Activated CD8-positive, alpha-beta memory T cell treated with anti-CD3 and anti-CD28 coated beads for 1 hour (primary cell): ENCODE measurements at regions not wholly inside any gene's neighbourhood (a gene's known extent, or its start where the extent isn't known, plus 50 kb on each side); places are given as distances from the start of the nearest gene placed in this dataset.
"Not testable (repeated sequence)": the region's sequence is repeated elsewhere in the genome, so short reads cannot be mapped to it uniquely, and the experiment has no call there.

Experiments
- DNase-seq, 2 donors: peaks; one replicate each; pipeline ENCODE4 v3.0.0-alpha.2; 2020; ENCODE audit warnings: low read depth in 1 of 2; ENCODE audit errors: extremely low read depth in 1 of 2

- no peak for DNase-seq
Measured at GRCh38 chr10:38209332-38209731, 115.2 kb downstream of the ZNF37A start.

DNA sequence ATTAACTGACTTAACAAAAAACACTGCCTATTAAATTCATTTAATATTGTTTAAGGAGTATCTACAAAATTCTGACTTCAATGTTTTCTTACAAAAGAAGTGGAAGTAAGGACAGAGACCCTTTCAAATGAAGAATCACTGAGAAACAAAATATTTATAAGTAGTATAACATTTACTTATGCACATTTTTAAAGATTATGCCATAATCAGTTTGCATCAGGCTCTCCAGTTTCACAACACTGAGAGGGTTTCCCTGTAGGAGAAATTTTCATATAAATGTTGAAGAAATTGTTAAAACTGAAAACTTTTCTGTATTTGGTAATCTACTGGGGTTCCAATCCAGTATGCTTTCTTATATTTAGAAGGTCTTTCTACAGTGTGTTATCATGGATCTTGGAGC lies 115.6 kb downstream of the ZNF37A start:
- not testable (repeated sequence) for DNase-seq

- DNase-seq: no peak
Measured at GRCh38 chr10:38212460-38212859, 118.3 kb downstream of the ZNF37A start.

DNA sequence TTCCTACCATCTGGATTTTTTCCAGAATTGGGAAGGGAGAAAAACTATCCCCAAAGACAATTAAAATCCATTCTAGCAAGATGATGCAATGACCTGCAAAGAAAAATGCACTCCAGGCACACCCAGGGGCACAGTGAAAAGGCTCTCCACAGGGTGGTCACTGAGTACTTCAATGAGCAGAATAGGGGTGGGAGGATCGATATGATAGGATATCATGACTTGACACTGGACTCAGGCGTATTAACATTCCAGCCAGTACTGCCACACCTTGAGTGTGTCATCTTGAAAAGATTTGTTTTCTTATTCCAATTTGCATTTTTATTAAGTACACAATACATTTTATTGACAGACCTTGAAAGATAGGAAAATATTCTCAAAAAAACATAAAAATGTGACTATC lies 132.2 kb downstream of the ZNF37A start:
- no peak for DNase-seq

DNA sequence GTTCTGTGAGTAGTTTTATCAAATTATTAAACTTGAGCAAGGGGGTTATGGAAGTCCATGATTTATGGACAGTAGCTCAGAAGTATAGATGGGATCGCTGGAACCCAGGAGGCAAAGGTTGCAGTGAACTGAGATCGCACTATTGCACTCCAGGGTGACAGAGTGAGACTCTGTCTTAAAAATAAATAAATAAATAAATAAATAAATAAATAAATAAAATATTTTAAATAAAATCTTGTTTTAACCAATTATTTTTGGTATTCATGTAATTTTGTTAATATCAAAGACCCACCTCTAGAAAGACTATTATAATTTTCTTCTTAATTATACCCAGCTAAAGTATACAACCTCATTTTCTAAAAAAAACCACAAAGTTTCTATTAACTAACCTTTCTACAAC lies 134.3 kb downstream of the ZNF37A start:
- no peak for DNase-seq

DNA sequence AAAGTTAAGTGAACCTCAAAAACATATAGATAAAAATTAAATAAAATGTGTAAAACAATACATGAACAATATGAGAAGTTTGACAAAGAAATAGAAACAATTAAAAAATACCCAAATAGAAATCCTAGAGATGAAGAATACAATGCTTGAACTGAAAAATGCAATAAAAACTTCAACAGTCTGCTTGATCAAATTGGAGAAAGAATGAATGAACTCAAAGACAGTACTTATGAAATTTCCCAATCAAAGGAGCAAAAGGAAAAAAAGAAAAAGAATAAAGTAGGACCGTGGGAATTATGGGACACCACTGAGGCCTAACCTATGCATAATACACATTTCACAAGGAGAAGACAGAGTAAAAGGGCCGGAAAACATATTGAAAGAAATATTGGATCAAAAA lies 144.3 kb downstream of the ZNF37A start:
- not testable (repeated sequence) for DNase-seq

GRCh38 chr10:38242061-38242649 lies 148.0 kb downstream of the ZNF37A start:
- not testable (repeated sequence) for DNase-seq

DNA sequence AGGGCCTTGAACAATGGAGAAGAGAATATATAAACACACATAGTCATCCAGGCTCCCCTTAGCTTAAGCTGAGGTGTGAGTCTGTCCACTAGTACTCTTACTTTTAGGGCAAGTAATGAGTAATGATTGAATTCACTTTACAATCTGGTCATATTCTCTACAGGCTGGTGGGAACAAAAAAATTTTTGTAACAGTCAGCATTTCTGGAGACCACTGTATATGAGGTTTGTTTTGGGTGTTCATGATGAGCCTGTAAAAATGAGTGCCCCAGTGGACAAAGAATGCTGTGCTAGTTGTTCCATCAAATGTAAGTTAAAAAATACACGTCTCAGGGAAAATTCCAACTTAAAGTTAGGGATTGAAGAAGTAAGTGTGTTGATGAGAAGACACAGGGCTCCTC lies 154.0 kb downstream of the ZNF37A start:
- DNase-seq: not testable (repeated sequence)

DNA sequence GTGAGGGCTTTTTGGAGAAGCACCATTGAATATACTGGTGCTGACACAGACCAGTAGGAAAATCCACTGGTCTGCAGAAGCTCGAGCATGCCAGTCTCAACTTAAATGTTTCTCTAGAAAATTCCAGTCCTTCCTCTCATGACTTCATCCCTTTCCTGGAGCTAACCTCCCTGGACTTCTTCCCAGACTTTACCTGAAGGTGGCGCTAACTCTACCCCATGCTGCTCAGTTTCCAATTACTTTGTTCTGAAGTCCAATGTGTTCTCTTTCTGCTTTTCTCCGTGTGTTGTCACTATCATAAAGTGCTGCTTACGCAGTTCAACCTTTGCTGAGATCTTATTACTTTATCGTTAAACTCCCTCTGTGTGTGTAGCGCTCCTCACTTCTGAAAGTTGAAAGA lies 158.4 kb downstream of the ZNF37A start:
- not testable (repeated sequence) for DNase-seq

DNA sequence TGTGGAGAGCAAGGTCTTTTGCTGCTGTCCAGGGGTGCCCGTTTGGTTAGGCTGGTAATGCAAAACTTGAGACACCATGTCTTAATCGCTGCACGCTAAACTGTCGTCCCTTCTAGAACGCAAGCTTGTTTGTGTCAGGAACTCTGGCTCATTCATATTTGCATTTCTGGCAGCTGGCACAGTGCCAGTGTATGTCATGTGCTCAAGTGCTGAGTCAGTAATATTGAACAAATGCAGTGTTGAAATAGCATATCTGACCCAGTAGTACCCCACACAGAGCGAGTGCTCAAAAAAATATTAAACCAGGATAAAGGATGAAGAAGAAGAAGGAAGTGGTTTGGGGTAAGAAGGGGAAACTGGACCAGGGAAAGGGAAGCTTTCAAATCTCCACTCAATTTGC lies 173.4 kb downstream of the ZNF37A start:
- DNase-seq: not testable (repeated sequence)

- not testable (repeated sequence) for DNase-seq
Measured at GRCh38 chr10:38271031-38271430, 176.9 kb downstream of the ZNF37A start.

DNA sequence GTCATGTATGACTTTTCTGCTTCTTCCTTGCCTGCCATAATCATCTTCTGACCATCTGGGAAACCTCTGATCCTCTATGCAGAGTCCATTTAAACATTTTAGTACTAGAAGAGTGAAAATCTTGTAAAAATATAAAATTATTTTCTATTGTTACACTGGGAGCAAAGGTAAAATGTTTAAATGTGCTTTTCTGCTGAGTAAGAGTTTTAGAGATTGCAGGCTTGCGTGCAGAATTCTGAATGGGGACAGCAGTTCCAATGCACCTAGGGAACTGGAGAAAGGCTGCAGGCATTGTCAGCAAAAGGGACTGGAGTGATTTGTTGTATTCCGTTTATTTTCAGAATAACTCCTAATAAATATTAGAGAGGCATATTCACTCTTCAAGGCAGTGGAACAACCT lies 180.7 kb downstream of the ZNF37A start:
- not testable (repeated sequence) for DNase-seq

- DNase-seq: not testable (repeated sequence)
Measured at GRCh38 chr10:38292560-38292959, 198.4 kb downstream of the ZNF37A start.

DNA sequence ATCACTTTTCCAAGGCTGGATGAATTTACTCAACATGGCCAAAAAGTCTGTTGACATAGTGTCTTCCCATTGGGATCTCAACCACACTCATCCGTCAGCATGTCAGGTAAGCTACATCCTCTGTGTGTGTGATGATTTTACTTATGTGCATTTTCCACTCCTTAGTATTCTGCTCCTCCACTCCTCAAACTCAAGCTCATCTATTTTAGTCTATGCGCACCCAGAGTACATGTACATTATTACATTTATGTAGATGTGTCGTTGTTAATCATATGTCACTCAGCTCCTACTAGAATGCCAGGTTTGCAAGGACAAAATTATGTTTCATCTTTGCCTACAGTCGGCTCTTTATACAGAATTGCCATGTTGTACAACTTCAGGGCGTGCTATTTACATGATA lies 216.0 kb downstream of the ZNF37A start:
- DNase-seq: not testable (repeated sequence)

- not testable (repeated sequence) for DNase-seq
Measured at GRCh38 chr10:38315090-38315805, 221.1 kb downstream of the ZNF37A start.

DNA sequence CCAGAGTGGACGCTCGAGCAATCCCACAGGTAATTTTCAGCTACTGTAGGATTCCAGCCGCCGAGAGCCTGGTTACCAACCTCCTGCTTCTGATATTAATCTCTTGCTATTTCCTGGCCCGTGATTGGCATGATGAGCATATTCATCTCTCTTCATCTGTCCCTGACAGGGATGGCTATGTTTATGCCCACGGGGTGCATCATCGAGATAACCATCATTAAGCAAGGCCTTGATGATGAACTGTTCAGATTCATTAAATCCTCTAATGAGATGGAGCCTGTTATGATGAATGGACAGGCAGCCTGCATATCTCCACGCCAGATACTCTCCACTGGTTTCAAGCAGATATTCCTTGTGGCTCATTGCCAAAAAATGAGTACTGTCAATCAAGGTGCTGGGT lies 227.3 kb downstream of the ZNF37A start:
- DNase-seq: not testable (repeated sequence)

GRCh38 chr10:38330306-38330705 lies 236.2 kb downstream of the ZNF37A start:
- not testable (repeated sequence) for DNase-seq

- not testable (repeated sequence) for DNase-seq
Measured at GRCh38 chr10:38331106-38331505, 237.0 kb downstream of the ZNF37A start.

DNA sequence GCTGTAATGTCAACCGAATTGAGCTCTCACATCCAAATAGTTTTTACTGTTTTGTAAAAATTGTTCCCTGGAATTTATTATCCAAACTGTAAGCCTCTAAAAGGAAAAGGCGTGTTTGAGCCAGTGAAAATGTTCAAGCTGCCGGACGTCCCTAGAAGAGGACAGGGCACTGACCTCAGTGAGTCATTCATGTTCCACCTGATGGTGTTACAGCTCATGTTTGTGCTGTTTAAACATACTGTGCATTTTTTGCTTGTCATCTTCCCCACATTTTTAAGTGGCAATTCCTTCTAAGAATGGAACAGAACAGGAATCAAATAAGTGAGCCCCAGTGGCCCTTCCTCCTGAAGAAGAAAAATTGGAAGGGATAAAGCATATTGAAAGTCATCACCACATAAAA lies 239.6 kb downstream of the ZNF37A start:
- DNase-seq: not testable (repeated sequence)

DNA sequence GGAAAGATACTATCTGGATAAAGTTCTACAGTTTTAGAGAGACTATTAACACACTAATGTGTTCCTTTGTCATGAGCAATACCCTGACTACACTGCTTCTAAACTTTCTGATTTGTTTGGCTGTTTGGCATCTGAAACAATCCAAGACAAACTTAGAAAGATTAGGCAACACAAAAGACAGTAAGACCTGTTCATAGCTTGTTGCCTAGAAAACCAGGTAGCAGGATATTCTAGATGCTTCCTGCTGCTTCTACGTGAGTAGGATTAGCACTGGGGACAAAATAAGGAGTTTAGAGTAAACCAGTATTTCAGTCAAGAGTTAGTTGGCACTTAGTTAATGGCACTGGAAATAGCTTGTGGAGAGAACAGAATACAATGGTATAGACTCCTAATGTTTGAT lies 256.5 kb downstream of the ZNF37A start:
- DNase-seq: not testable (repeated sequence)

DNA sequence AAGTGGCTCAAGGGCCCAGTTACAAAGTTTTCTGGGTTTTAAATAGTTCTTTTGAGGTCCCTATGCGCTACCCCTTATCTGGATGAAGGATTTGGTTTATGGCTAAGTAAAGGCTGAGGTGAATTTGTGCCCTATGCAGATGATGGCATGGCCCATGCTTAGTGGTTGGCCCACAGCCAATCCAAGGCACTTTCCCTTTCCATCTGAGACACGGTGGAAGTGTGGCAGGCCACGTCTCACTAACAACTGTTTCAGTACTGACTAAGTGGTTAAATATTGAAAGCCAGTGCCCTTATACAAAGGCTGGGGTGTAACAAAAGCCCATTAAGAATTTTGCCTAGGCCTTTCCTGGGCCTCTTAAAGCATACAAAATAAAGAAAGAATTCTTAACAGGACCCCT lies 260.3 kb downstream of the ZNF37A start:
- DNase-seq: not testable (repeated sequence)

- DNase-seq: peak; percentile 54 to 60
Measured at GRCh38 chr10:38355911-38356526, 261.9 kb downstream of the ZNF37A start.
